GM19324 (cell line): ENCODE measurements at regions not wholly inside any gene's neighbourhood (a gene's known extent, or its start where the extent isn't known, plus 50 kb on each side); places are given as distances from the start of the nearest gene placed in this dataset.

Experiments used
- ATAC-seq: cut with Tn5 transposase; IDR thresholded peaks from one replicate; pipeline ENCODE4 v1.9.1; 2021; ENCODE audit warnings: mild to moderate bottlenecking, moderate library complexity; ENCODE audit not compliant: unreplicated experiment, low FRiP score

DNA sequence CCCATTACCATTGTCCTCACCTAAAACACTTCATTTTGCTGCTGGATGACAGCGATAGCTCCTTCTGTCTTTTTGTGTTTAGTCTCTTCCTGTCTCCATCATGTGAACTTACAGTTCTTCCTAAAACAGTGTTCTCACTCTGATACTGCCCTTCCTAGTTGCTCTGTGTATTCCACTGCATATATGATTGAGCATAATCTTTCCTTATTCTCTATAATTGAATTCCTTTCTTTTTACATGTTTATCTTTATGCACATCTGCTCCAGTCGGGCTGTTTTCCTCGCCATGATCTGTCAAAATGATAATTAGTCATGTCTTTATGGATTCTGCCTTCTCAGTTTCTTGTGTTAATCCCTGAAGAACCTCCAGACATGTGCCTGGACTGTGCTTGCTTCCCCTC lies 405.1 kb upstream of the SEMA6D start:
- no peak for ATAC-seq

DNA sequence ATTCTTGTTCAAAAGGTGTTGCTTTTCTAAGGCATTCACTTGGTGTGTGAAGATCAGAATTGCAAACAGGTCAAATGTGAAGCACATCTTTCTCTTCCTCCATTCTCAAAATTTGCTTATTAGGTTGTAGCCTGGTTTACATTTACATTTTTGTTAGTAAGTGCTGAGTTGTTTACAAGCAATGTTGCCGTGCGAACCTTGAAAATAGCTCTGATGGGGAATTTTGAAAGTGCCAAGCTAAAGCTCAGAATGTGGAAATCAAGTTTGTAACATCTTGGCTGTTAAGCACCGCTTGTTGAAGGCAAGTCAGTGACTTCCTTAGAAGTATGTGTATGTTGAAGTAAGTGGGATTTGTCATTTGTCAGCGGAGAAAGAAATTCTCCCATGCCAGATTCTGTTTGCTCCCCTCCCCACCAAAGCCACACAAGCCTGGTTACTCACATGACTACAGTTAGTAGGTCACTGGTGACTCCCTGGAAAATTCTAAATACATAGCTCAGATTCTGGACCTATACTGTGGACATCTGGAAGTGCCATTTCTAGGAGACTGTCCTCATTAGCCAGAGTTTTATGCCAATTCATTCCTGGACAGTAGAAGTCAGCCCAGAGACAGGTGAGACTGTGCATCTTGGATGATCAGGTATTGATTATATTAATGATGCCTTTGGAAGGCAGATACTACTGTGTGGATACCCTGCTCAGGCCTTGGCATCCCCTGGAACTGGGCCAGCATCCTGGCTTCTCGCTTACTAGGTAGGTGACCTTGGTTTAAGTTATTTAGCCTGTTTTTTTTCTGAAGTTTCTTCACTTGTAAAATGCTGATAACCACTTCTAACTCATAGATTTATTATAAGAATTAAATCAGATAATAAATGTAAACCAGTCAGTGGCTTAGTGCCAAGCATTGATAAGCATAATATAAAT lies 390.6 kb upstream of the SEMA6D start:
- no peak for ATAC-seq

GRCh38 chr15:47331829-47332393 lies 385.4 kb upstream of the SEMA6D start:
- ATAC-seq = no peak

- ATAC-seq = no peak
Measured at GRCh38 chr15:47332481-47332880, 384.8 kb upstream of the SEMA6D start.

GRCh38 chr15:47333734-47334133 lies 383.6 kb upstream of the SEMA6D start:
- ATAC-seq = no peak

GRCh38 chr15:47334805-47335535 lies 382.3 kb upstream of the SEMA6D start:
- no peak for ATAC-seq

GRCh38 chr15:47337106-47337505 lies 380.2 kb upstream of the SEMA6D start:
- ATAC-seq = no peak

GRCh38 chr15:47337836-47338235 lies 379.5 kb upstream of the SEMA6D start:
- ATAC-seq = no peak

- ATAC-seq = no peak
Measured at GRCh38 chr15:47338771-47339170, 378.5 kb upstream of the SEMA6D start.

GRCh38 chr15:47339800-47340570 lies 377.3 kb upstream of the SEMA6D start:
- no peak for ATAC-seq

DNA sequence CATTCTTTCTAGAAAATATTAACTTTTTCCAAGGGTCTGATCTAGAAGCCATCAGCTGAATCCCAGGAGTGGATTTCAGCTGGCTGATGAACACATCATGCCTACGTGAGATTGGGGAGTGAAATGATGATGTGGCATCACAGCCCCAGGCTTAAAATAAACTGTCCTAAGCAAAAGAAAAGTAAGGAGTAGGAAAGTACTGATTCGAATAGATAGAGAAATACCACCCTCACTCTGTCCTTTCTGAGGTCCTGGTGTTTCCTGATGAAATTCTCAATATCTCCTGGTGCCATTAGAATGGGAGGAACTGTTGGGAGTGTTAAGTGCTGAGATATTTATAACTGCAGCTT lies 376.8 kb upstream of the SEMA6D start:
- ATAC-seq = no peak

- ATAC-seq = no peak
Measured at GRCh38 chr15:47349179-47349578, 368.1 kb upstream of the SEMA6D start.

DNA sequence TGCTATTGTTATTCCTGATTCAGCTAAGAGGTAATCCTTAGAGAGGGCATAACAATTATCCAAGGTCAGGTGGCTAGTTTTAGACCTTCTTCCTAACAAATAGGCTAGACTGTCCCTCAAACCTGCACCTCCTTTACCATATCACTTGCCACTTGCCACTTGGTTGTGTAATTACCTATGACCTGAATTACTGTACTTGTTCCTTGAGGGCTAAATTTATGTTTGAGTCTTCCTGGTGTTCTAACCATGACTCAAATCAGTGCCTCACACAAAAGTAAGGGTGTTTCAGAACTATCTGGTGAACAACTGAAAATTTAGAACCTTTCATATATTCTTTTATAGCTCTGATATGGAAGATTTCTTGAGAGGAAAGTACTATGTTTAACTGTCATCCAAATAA lies 365.8 kb upstream of the SEMA6D start:
- no peak for ATAC-seq

DNA sequence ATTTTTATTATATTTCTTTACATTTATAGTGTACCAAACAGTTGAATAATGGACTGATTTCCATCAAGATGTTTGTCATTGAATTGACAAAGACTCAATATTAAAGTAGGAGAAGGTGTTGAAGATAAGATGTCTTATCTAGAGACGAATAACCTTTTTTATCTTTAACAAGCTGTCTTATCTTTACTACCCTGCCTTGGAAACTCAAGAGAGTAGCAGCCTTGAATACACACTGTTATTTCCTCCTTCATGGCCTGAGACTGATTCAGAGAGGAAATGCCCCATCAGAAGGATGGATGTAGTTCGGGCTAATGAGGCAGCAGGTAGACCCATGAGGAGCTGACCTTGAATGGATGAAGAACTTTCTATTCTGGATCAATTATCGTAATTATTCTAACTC lies 365.1 kb upstream of the SEMA6D start:
- no peak for ATAC-seq

GRCh38 chr15:47355759-47356158 lies 361.5 kb upstream of the SEMA6D start:
- ATAC-seq = no peak

DNA sequence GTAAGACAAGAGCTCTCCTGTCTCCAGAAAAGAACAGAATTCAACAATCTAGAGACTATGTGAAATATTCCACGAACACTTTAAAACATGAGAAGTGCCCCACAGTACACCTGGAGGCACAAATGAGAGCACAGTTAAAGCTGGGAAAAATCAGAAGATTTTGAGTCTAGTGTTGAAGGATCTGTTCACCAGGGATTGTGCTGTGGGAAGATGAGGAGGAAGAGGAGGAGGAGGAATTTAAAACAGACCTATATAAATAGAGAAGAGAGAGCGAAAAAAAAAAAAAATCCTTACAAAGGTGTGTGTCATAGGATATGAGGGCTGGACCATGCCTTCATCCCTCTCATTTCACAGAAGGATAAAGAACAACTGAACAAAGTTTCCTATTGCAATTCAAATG lies 361.0 kb upstream of the SEMA6D start:
- ATAC-seq = no peak

DNA sequence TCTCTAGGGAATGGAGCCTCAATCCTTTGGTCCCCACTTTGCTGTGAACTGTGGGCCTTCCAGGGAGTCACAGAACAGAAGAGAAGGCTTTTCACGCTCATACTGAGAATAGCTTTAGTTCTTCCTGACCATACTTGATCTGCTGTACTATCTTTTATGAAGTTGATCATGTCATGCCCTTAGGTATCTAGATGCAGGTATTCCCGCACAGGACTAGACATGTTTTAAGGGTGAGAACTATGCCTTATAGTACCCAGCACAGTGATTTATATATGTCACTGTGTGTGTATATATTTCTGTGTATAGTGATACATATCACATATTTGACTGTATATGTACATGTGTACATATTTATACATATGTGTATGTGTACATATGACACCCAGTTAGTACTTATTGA lies 358.4 kb upstream of the SEMA6D start:
- no peak for ATAC-seq

DNA sequence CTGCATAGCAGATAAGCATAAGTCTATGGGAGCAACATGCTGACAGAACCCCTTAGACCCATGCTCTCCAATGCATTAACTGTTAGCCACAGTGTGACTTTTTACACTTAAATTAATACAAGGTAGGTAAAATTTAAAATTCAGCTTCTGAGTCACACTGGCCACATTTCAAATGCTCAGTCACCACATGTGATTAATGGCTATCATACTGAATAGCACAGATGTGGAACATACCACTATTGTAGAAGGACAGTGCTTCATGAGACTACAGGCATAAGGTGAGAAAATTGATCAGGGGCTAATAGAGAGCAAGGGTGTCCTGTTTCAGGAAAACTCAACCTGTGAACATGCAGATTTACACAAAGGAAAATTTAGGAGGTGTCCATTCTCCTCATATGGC lies 357.0 kb upstream of the SEMA6D start:
- no peak for ATAC-seq

DNA sequence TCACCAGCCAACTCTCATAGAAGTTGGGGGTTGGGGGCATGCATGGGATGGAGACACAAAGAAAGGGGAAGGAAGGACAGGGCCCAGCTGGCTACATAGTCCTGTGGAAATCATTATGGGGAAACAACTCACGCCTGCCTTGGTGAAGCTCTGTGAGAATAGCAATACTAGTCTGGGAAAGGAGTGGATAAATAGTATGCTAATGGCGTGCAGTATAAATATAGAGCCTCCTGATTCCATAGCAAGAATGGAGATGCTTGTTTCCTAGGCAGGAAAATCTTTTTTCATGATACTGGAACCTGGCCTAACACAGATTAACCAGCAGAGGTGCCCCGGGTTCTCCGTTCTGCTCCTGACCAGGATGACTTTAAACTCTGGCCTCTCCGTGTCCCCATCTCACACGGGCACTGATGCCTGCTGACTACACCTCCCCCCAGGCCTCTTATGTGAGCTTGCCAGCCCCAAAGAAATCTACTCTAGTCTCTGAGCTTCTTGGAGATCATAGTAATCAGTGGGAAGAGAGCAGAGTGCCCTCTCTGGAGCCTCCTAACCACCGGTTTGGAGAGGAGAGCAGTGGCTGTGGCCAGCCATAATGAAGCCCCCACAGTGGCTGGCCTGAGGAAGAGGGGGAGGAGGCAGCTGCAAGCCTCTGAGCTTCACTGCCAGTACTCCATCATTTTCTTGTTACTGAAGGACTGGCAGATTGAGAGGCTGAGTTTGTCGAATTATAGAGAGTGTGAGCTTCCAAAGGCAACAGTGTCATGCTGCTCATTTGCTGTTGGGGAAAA lies 355.0 kb upstream of the SEMA6D start:
- ATAC-seq = no peak

DNA sequence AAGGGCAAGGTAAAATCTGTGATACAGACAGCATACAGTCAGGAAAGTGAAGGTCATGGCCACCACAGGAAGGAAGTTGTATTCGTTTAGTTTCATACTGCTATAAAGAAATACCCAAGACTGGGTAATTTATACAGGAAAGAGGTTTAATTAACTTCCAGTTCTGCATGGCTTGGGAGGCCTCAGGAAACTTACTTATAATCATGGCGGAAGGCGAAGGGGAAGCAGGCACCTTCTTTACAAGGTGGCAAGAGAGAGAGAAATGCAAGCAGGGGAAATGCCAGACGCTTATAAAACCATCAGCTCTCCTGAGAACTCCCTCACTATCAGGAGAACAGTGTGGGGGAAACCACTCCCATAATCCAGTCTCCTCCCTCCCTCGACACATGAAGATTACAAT lies 353.7 kb upstream of the SEMA6D start:
- no peak for ATAC-seq
